SK-N-SH (cell line): ENCODE measurements at regions not wholly inside any gene's neighbourhood (a gene's known extent, or its start where the extent isn't known, plus 50 kb on each side); places are given as distances from the start of the nearest gene placed in this dataset.

Source experiments
- CTCF ChIA-PET: fragments of 300-600, 350-600 bp; formaldehyde crosslinking; extraction: SDS; loops from one replicate; lab custom pipeline; 2021; lab: Yijun Ruan, JAX
- POLR2A ChIA-PET: fragments of 350-600 bp; sonication (Branson Sonifier 250); formaldehyde crosslinking; extraction: SDS; loops from one replicate; lab custom pipeline; 2020; ENCODE audit warnings: antibody characterized with exemption, inconsistent platforms; lab: Yijun Ruan, JAX
- DNase-seq: peaks from one replicate; pipeline ENCODE4 v3.0.0; 2012
- H2AFZ ChIP-seq: fragments of 200-600 bp; sonication (generic); 2 replicates; pipeline ENCODE4 v1.8.1; 2016; ENCODE audit warnings: antibody characterized with exemption, mild to moderate bottlenecking, low read depth
- H3F3A ChIP-seq: fragments of 200-600 bp; sonication (generic); replicated peaks from 2 replicates; pipeline ENCODE3; 2016; ENCODE audit warnings: antibody characterized with exemption, mild to moderate bottlenecking; ENCODE audit not compliant: insufficient read depth
- H3K27ac ChIP-seq, 2 experiments: fragments of 200-500 bp in 1 of 2; fragments of 200-600 bp in 1 of 2; sonication (Bioruptor generic) in 1 of 2; sonication (generic), shearing (Covaris generic) in 1 of 2; 2 replicates each; pipeline versions ENCODE4 v1.5.1 to v1.6.1; 2014 to 2016; ENCODE audit warnings: low read depth in 2 of 2, inconsistent platforms in 1 of 2, low read length in 1 of 2, mild to moderate bottlenecking in 1 of 2, mixed read lengths in 1 of 2
- H3K27me3 ChIP-seq: fragments of 200-600 bp; sonication (generic), shearing (Covaris generic); 2 replicates; pipeline ENCODE4 v1.6.1; 2016; ENCODE audit warnings: mixed run types; ENCODE audit not compliant: insufficient read depth
- H3K36me3 ChIP-seq, 2 experiments: fragments of 200-500 bp in 1 of 2; fragments of 200-600 bp in 1 of 2; sonication (Bioruptor generic) in 1 of 2; sonication (generic) in 1 of 2; replicated peaks in 1 of 2; 2 replicates each; pipeline versions ENCODE3 to v1.5.1; 2014 to 2016; ENCODE audit warnings: low read length in 1 of 2, mild to moderate bottlenecking in 1 of 2; ENCODE audit not compliant: insufficient read depth in 2 of 2, control insufficient read depth in 1 of 2
- H3K4me1 ChIP-seq, 2 experiments: fragments of 200-500 bp in 1 of 2; fragments of 200-600 bp in 1 of 2; sonication (Bioruptor generic) in 1 of 2; sonication (generic), shearing (Covaris generic) in 1 of 2; 2 replicates each; pipeline versions ENCODE4 v1.5.1 to v1.6.1; 2014 to 2016; ENCODE audit warnings: low read depth in 1 of 2, low read length in 1 of 2, mixed run types in 1 of 2; ENCODE audit not compliant: insufficient read depth in 2 of 2, control insufficient read depth in 1 of 2
- H3K4me2 ChIP-seq: fragments of 200-600 bp; sonication (generic), shearing (Covaris generic); 2 replicates; pipeline ENCODE4 v1.6.1; 2017; ENCODE audit warnings: mixed run types
- H3K4me3 ChIP-seq, 2 experiments: fragments of 200-500 bp in 1 of 2; fragments of 200-600 bp in 1 of 2; sonication (Bioruptor generic) in 1 of 2; sonication (generic), shearing (Covaris generic) in 1 of 2; 2 replicates each; pipeline versions ENCODE4 v1.5.1 to v1.8.1; 2014 to 2016; ENCODE audit warnings: low read depth in 2 of 2, inconsistent platforms in 1 of 2, low read length in 1 of 2, mild to moderate bottlenecking in 1 of 2, mixed read lengths in 1 of 2, moderate library complexity in 1 of 2
- H3K79me2 ChIP-seq: fragments of 200-600 bp; sonication (generic); 2 replicates; pipeline ENCODE4 v1.8.1; 2017; ENCODE audit warnings: mild to moderate bottlenecking; ENCODE audit not compliant: insufficient read depth
- H3K9ac ChIP-seq: fragments of 200-600 bp; sonication (generic); 2 replicates; pipeline ENCODE4 v1.6.1; 2017; ENCODE audit warnings: mixed run types
- H3K9me2 ChIP-seq: fragments of 200-600 bp; sonication (generic); 2 replicates; pipeline ENCODE4 v1.6.1; 2017; ENCODE audit warnings: mixed run types
- H3K9me3 ChIP-seq: fragments of 200-600 bp; sonication (generic); 2 replicates; pipeline ENCODE4 v1.6.1; 2017; ENCODE audit warnings: mixed run types, mild to moderate bottlenecking, moderate library complexity
- H4K20me1 ChIP-seq: fragments of 200-600 bp; sonication (generic); 2 replicates; pipeline ENCODE4 v1.6.1; 2017; ENCODE audit warnings: mild to moderate bottlenecking, mixed run types; ENCODE audit not compliant: insufficient read depth
- CHD2 ChIP-seq: fragments of 150-350 bp; IDR thresholded peaks from 2 replicates; pipeline ENCODE4 v1.6.1; 2018; ENCODE audit warnings: low read length; ENCODE audit not compliant: partially characterized antibody
- ELF1 ChIP-seq: IDR thresholded peaks from 2 replicates; pipeline ENCODE4 v1.4.0; 2012
- EP300 ChIP-seq, 2 experiments: IDR thresholded peaks; 2 replicates each; pipeline versions ENCODE4 v1.4.0 to v1.6.1; 2012; ENCODE audit warnings: borderline replicate concordance in 1 of 2, low read depth in 1 of 2, low read length in 1 of 2
- FOSL2 ChIP-seq: IDR thresholded peaks from 2 replicates; pipeline ENCODE4 v1.4.0; 2012; ENCODE audit warnings: low read depth, mild to moderate bottlenecking, moderate library complexity, borderline replicate concordance
- FOXJ3 ChIP-seq: sonication (generic); formaldehyde crosslinking; IDR thresholded peaks from 2 replicates; pipeline ENCODE4 v1.5.1; 2020; ENCODE audit warnings: mild to moderate bottlenecking, missing genetic modification reagents
- GABPA ChIP-seq: IDR thresholded peaks from 2 replicates; pipeline ENCODE4 v1.4.0; 2012; ENCODE audit warnings: low read depth, mild to moderate bottlenecking
- GATA2 ChIP-seq: sonication (generic); formaldehyde crosslinking; IDR thresholded peaks from 2 replicates; pipeline ENCODE4 v1.5.0; 2020; ENCODE audit warnings: mild to moderate bottlenecking, missing genetic modification reagents
- MAX ChIP-seq: IDR thresholded peaks from 2 replicates; pipeline ENCODE4 v1.4.0; 2012; ENCODE audit warnings: low read depth
- MEF2A ChIP-seq: IDR thresholded peaks from 2 replicates; pipeline ENCODE4 v1.4.0; 2012; ENCODE audit warnings: low read depth, borderline replicate concordance
- MXI1 ChIP-seq: IDR thresholded peaks from 2 replicates; pipeline ENCODE4 v1.6.1; 2012; ENCODE audit warnings: mild to moderate bottlenecking, low read depth, low read length, improper control_type of control experiment
- NFIC ChIP-seq: IDR thresholded peaks from 2 replicates; pipeline ENCODE4 v1.4.0; 2012; ENCODE audit warnings: borderline replicate concordance
- POLR2AphosphoS5 ChIP-seq: IDR thresholded peaks from 2 replicates; pipeline ENCODE4 v1.6.1; 2012; ENCODE audit warnings: low read depth, low read length
- RCOR1 ChIP-seq: fragments of 150-350 bp; IDR thresholded peaks from 2 replicates; pipeline ENCODE4 v1.6.1; 2017; ENCODE audit warnings: antibody characterized with exemption, low read length
- SMC3 ChIP-seq: IDR thresholded peaks from 2 replicates; pipeline ENCODE4 v1.6.1; 2012; ENCODE audit warnings: low read depth, low read length, improper control_type of control experiment
- TEAD4 ChIP-seq: IDR thresholded peaks from 2 replicates; pipeline ENCODE4 v1.4.0; 2012; ENCODE audit warnings: mild to moderate bottlenecking, borderline replicate concordance; ENCODE audit not compliant: insufficient read depth
- YY1 ChIP-seq: IDR thresholded peaks from 2 replicates; pipeline ENCODE4 v1.4.0; 2012; ENCODE audit warnings: low read depth, mild to moderate bottlenecking
- ZBTB33 ChIP-seq: IDR thresholded peaks from 2 replicates; pipeline ENCODE4 v1.4.0; 2012; ENCODE audit warnings: low read depth, borderline replicate concordance
- WGBS: methylation state at CpG from one replicate; pipeline ENCODE4 v1.1.6; 2017; ENCODE audit warnings: low lambda C conversion rate; 5-methylcytosine and 5-hydroxymethylcytosine counted together

DNA sequence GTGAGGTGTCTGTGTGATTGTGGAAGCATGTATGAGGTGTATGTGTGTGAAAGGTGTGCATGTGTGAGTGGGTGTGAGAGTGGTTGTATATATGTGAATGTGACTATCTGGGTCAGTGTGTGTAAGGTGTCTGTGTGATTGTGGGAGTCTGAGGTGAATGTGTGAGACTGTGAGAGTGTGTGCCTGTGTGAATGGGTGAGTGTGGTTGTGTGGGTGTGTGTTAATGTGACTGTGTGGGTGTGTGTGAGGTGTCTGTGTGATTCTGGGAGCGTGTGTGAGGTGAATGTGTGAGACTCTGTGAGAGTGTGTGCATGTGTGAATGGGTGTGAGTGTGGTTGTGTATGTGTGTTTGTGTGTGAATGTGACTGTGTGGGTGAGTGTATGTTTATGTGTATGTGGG, 385.1 kb downstream of the TCERG1L start:
- no peaks in the 10 kb centered on the region for H3K27me3 ChIP-seq
- DNase-seq: no peak
- H3K4me2 ChIP-seq: no peak overlapping the region
- H3K9ac ChIP-seq: no peak overlapping the region
- no peaks in the 10 kb centered on the region for H3K9me3 ChIP-seq
- no peaks in the 10 kb centered on the region for H3K9me2 ChIP-seq
- no peaks in the 10 kb centered on the region for H4K20me1 ChIP-seq
- no peak overlapping the region for H2AFZ ChIP-seq
- CTCF ChIA-PET: interaction anchor here (1.1 kb wide), 1 partner anchor 43 kb away, joined by 4 read pairs; no protein-coding TSS in a partner anchor
- H3K4me3 ChIP-seq: no peak overlapping the region
- TF ChIP-seq MAX: no peak
- TF ChIP-seq MEF2A: no peak
- TF ChIP-seq, all 33 proteins: peak for 0
- 22% methylated on average over 1 of the region's 1 CpG for WGBS
- peaks cover 4% of the 10 kb centered on the region for H3F3A ChIP-seq
- H3K27ac ChIP-seq: no peak overlapping the region
- POLR2A ChIA-PET: no interaction called here
- no peaks in the 10 kb centered on the region for H3K79me2 ChIP-seq
- H3K36me3 ChIP-seq: no peaks in the 10 kb centered on the region
- no peaks in the 10 kb centered on the region for H3K4me1 ChIP-seq

GRCh38 chr10:130927157-130927556, 384.4 kb downstream of the TCERG1L start:
- H4K20me1 ChIP-seq: no peaks in the 10 kb centered on the region
- no peak overlapping the region for H2AFZ ChIP-seq
- H3K27me3 ChIP-seq: no peaks in the 10 kb centered on the region
- TF ChIP-seq ZBTB33 (no peak), GATA2 (CRISPR knock-in tag) (no peak), EP300 (IDR thresholded peaks at IDR 0.05; ENCODE audit: borderline replicate concordance in 1 of 2, low read depth in 1 of 2, low read length in 1 of 2) (no peak), TEAD4 (no peak), MXI1 (no peak), CHD2 (no peak)
- H3K4me2 ChIP-seq: no peak overlapping the region
- H3K9me3 ChIP-seq: no peaks in the 10 kb centered on the region
- H3K79me2 ChIP-seq: no peaks in the 10 kb centered on the region
- peaks cover 4% of the 10 kb centered on the region for H3F3A ChIP-seq
- no peak overlapping the region for H3K9ac ChIP-seq
- no peaks in the 10 kb centered on the region for H3K9me2 ChIP-seq
- POLR2A ChIA-PET: no interaction called here
- no peak for DNase-seq
- H3K27ac ChIP-seq: no peak overlapping the region
- no peak overlapping the region for H3K4me3 ChIP-seq
- WGBS: 15% methylated on average over 4 of the region's 4 CpGs
- no peaks in the 10 kb centered on the region for H3K36me3 ChIP-seq
- H3K4me1 ChIP-seq: no peaks in the 10 kb centered on the region
- CTCF ChIA-PET: interaction anchor here (1.1 kb wide), 1 partner anchor 43 kb away, joined by 4 read pairs; no protein-coding TSS in a partner anchor

GRCh38 chr10:130928306-130928705, 383.2 kb downstream of the TCERG1L start:
- TF ChIP-seq YY1 (no peak), RCOR1 (no peak), POLR2AphosphoS5 (no peak), SMC3 (no peak), ELF1 (no peak), FOSL2 (no peak), NFIC (no peak), GABPA (no peak), FOXJ3 (CRISPR knock-in tag) (no peak)
- TF ChIP-seq, all 33 proteins: peak for 0
- no peak overlapping the region for H3K4me2 ChIP-seq
- H3K36me3 ChIP-seq: no peaks in the 10 kb centered on the region
- no peak for DNase-seq
- peaks cover 4% of the 10 kb centered on the region for H3F3A ChIP-seq
- ChIA-PET CTCF (no interaction called here), POLR2A (no interaction called here)
- no peak overlapping the region for H3K4me3 ChIP-seq
- no peaks in the 10 kb centered on the region for H4K20me1 ChIP-seq
- no peaks in the 10 kb centered on the region for H3K9me2 ChIP-seq
- H3K27ac ChIP-seq: no peak overlapping the region
- no peaks in the 10 kb centered on the region for H3K27me3 ChIP-seq
- no peaks in the 10 kb centered on the region for H3K79me2 ChIP-seq
- WGBS: 10% methylated on average over 3 of the region's 3 CpGs
- no peak overlapping the region for H3K9ac ChIP-seq
- no peaks in the 10 kb centered on the region for H3K9me3 ChIP-seq
- H3K4me1 ChIP-seq: no peaks in the 10 kb centered on the region
- H2AFZ ChIP-seq: no peak overlapping the region
